ENCODE measurements at regions not wholly inside any gene's neighbourhood (a gene's known extent, or its start where the extent isn't known, plus 50 kb on each side); places are given as distances from the start of the nearest gene placed in this dataset.

GRCh38 chrX:38887222-38887621 lies 86.0 kb downstream of the MID1IP1 start:
- no peak for DNase-seq (ENCODE audit: low spot score)

- DNase-seq (ENCODE audit: low spot score) = no peak
Measured at GRCh38 chrX:38890326-38890725, 89.1 kb downstream of the MID1IP1 start.

GRCh38 chrX:38890963-38891362 lies 89.7 kb downstream of the MID1IP1 start:
- no peak for DNase-seq (ENCODE audit: low spot score)

GRCh38 chrX:38891641-38892413 lies 90.6 kb downstream of the MID1IP1 start:
- DNase-seq (ENCODE audit: low spot score) = no peak

- DNase-seq (ENCODE audit: low spot score) = no peak
Measured at GRCh38 chrX:38893441-38893840, 92.2 kb downstream of the MID1IP1 start.

- DNase-seq (ENCODE audit: low spot score) = no peak
Measured at GRCh38 chrX:38895775-38896174, 94.5 kb downstream of the MID1IP1 start.

GRCh38 chrX:38896724-38897298 lies 95.6 kb downstream of the MID1IP1 start:
- no peak for DNase-seq (ENCODE audit: low spot score)

- no peak for DNase-seq (ENCODE audit: low spot score)
Measured at GRCh38 chrX:38898261-38898660, 97.0 kb downstream of the MID1IP1 start.

- DNase-seq (ENCODE audit: low spot score) = no peak
Measured at GRCh38 chrX:38899650-38900049, 98.4 kb downstream of the MID1IP1 start.

GRCh38 chrX:38900719-38901118 lies 99.5 kb downstream of the MID1IP1 start:
- no peak for DNase-seq (ENCODE audit: low spot score)

- DNase-seq (ENCODE audit: low spot score) = no peak
Measured at GRCh38 chrX:38902972-38903492, 101.8 kb downstream of the MID1IP1 start.

GRCh38 chrX:38916801-38917200 lies 115.5 kb downstream of the MID1IP1 start:
- DNase-seq (ENCODE audit: low spot score) = no peak

GRCh38 chrX:38917954-38918353 lies 116.7 kb downstream of the MID1IP1 start:
- no peak for DNase-seq (ENCODE audit: low spot score)

GRCh38 chrX:38919202-38919601 lies 117.9 kb downstream of the MID1IP1 start:
- no peak for DNase-seq (ENCODE audit: low spot score)

- no peak for DNase-seq (ENCODE audit: low spot score)
Measured at GRCh38 chrX:38919853-38920528, 118.7 kb downstream of the MID1IP1 start.

- DNase-seq (ENCODE audit: low spot score) = no peak
Measured at GRCh38 chrX:38923451-38923969, 122.3 kb downstream of the MID1IP1 start.

GRCh38 chrX:38927592-38927991 lies 126.3 kb downstream of the MID1IP1 start:
- DNase-seq (ENCODE audit: low spot score) = no peak

- peak; percentile 12 for DNase-seq (ENCODE audit: low spot score)
Measured at GRCh38 chrX:38929966-38930421, 128.7 kb downstream of the MID1IP1 start.

- no peak for DNase-seq (ENCODE audit: low spot score)
Measured at GRCh38 chrX:38930474-38930873, 129.2 kb downstream of the MID1IP1 start.

- DNase-seq (ENCODE audit: low spot score) = no peak
Measured at GRCh38 chrX:38935561-38935960, 134.3 kb downstream of the MID1IP1 start.

- no peak for DNase-seq (ENCODE audit: low spot score)
Measured at GRCh38 chrX:38937400-38937799, 136.1 kb downstream of the MID1IP1 start.

GRCh38 chrX:38937926-38938325 lies 136.7 kb downstream of the MID1IP1 start:
- DNase-seq (ENCODE audit: low spot score) = no peak
